ENCODE measurements at regions not wholly inside any gene's neighbourhood (a gene's known extent, or its start where the extent isn't known, plus 50 kb on each side); places are given as distances from the start of the nearest gene placed in this dataset.
"Not testable (repeated sequence)": the region's sequence is repeated elsewhere in the genome, so short reads cannot be mapped to it uniquely, and the experiment has no call there.

DNA sequence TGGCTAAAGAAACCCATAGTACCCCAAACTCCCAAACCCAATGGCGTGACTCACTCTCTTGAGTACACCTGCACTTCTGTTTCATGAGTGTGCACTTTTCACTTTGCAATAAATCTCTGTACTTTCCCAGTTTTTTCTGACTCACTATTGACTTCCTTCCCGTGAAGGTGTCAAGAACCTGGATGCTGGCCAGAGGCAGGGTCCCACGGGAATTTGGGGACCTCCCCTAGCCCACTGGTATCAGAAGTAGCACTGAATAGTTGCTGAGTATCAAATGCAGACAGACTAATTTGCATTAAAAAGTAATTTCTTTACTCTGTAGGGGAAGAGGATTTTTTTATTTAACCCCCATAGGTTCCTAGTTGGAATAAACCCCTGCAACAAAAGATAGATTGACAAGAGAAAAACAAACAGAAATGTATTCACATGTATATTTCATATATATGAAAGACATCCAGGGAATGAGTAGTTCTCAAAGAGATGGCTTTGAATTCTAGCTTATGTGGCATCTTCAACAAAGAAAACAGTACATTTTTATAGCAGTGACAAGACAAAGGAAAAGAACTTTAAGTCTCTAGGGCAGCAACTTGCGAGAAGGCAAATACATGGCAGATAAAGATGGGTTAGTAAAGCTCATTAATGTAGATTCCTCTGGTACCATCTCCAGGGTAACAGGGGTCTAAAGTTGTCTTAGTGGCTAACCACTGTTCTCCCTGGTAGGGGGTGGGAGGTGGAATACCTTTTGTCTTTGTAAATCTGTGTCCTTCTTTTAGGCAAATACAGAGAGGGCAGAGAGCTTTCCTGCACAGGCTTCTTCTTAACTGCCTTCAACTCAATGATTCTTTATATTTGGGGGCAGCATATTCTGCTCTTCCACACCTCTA, 385.5 kb upstream of the PDZRN3 start:
- DNase-seq (ENCODE audit: low spot score in 2 of 2) (no peak), FAIRE-seq (no peak)

DNA sequence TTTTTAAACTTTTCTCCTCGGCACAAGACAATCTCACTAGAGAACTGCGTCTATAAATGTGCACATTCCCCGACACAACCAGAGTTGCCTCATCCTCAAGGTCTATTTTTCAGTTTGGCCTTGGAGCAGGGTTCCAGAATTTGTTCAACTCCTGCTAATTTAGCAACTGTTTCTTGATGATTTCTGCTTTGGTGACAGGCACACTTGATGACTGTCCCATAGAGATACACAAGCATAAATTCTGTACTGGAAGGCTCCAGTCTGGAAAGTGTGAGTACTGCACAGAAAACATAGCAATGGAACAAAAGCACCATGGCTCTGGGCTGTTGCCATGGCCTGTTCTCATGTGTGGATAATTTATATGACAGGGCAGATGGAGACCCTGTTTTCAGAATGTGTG, 379.6 kb upstream of the PDZRN3 start:
- no peak for FAIRE-seq
- DNase-seq (ENCODE audit: low spot score in 2 of 2): no peak

DNA sequence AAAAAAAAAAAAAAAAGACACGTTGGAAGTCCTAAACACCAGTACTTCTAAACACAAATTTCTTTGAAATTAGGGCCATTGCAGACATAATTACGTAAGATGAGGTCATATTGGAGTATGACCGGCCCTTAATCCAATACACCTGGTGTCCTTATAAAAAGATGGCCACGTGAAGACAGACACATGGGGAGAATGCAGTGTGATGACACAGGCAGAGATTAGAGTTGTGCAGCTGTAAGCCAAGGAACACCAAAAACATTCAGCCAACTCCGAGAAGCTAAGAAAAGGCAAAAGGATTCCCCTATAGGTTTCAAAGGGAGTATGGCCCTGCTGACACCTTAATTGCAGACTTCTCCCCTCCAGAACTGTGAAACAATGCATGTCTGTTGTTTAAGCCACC, 379.0 kb upstream of the PDZRN3 start:
- FAIRE-seq: no peak
- DNase-seq (ENCODE audit: low spot score in 2 of 2): no peak

DNA sequence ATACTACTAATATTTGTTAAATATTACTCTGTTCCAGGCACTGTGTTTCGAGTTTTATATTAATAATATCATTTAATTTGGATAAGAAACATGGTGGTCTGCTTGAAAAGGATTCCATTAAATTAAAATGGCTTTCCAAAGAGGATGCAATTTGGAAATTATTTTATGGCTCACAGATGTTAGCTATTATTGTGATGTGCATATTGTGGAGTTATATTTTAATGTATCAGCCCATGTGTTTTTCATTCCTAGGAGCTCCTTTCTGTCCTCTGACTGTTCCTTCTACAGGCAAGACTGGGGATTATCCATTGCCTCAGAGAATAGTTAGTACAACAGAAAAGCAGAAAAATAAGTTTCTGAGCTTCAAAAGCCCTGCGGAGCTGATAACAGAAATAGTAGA, 376.7 kb upstream of the PDZRN3 start:
- no peak for DNase-seq (ENCODE audit: low spot score in 2 of 2)
- FAIRE-seq: no peak

DNA sequence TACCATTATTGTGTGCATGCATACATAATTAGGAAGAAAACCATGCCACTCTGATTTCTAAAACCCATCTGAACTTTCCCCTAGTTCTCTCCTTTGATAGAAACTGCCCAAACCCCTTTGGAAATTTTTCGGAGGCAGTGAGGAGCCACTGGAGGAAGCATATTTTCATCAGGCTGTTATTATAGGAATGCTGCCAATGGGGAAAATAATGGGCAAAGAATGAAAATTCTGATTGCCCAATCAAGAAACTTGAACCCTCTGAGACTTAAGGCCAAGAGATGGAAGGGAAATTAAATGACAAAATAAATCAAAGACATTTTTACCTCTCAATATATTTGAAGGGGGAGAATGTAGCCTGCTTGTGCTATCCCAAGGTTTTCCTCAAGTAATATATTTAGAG, 376.0 kb upstream of the PDZRN3 start:
- no peak for FAIRE-seq

DNA sequence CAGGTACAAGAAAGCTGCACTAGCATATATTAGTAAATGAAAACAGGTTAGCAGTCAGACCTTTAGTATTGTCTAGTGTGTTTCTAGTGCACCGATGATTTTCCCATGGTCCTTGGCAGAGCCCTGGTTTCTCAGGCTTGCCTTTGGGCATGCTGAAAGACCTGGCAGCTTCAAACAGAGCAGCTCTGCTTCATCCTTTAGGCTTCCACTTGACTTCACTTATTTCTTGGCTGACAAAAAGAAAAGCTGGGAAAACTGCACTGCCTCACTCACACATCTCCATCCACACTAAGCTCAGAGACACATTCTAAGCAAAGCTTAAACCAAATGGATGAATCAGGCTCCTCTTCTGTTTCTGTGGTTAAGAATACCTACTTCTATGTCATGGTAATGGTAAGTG, 374.8 kb upstream of the PDZRN3 start:
- FAIRE-seq (no peak), DNase-seq (ENCODE audit: low spot score in 2 of 2) (no peak)

More for the DNA sequence above, 376.0 kb upstream of the PDZRN3 start:
- no peak for DNase-seq (ENCODE audit: low spot score in 2 of 2)

DNA sequence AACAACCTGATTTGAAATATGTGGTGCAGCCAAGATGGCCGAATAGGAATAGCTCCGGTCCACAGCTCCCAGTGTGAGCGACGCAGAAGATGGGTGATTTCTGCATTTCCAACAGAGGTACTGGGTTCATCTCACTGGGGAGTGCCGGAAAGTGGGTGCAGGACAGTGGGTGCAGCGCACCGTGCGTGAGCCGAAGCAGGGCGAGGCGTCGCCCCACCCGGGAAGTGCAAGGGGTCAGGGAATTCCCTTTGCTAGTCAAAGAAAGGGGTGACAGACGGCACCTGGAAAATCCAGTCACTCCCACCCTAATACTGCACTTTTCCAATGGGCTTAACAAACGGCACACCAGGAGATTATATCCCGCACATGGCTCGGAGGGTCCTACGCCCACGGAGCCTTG, 365.9 kb upstream of the PDZRN3 start:
- not testable (repeated sequence) for DNase-seq (ENCODE audit: low spot score in 2 of 2); FAIRE-seq

DNA sequence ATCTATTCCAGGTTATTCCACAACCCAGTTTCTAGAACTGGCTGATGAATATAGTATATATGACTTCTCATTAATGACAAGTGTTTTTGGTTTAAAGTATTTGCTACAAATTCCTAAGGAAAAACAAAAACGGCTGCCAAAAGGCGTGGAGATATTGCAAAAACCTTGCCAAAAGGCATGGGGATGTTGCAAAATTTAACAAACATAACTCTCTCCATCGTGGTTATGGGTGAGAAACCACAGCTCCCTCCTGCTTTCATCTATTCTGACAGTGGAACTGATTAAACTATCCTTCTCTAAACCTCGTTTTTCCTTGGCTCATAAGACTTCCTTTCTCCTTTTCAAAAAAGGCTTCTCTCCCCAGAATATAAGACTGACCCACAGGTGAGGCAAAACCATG, 342.0 kb upstream of the PDZRN3 start:
- no peak for FAIRE-seq

DNA sequence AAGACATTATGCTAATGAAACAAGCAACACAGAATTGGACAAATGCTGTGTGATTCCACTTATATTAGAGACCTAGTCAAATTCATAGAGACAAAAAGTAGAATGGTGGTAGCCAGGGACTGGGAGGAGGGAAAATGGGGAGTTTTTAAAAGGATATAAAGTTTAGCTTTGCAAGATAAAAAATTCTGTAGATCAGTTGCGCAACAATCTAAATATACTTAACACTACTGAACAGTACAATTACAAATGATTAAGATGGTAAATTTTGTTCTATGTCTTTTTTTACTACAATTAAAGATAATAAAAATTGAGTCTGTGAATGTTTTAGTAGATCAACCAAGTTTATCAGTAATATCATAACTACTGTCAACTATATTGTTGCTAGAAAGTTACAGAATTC, 340.1 kb upstream of the PDZRN3 start:
- FAIRE-seq: no peak
- no peak for DNase-seq (ENCODE audit: low spot score in 2 of 2)

More for the DNA sequence above, 342.0 kb upstream of the PDZRN3 start:
- no peak for DNase-seq (ENCODE audit: low spot score in 2 of 2)

DNA sequence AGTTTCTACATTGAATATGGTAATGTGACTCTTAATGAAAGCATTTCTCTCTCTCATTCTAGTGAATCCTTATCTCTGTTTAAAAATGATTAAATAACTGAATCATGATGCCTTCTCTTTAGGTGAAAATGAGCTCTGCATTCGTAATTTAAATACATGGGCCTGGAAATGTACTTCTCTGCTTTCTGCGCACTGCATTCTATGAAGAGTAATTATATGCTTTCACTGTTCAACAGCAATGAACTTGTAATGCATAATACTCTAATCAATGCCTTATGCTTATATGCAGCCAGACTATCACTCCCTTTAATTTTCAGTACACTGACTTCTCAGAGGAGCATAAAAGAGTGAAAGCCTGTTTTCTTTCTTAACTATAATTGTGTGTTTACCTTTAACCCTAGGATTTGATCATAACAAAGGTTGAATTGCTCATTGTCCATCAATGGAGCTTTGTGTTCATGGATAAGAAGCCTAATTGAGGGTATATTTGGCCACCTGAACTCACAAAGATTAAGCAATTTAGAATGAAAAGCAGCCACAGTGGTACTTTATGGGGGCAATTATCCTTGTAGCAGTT, 330.8 kb upstream of the PDZRN3 start:
- FAIRE-seq: no peak
- DNase-seq (ENCODE audit: low spot score in 2 of 2): no peak

DNA sequence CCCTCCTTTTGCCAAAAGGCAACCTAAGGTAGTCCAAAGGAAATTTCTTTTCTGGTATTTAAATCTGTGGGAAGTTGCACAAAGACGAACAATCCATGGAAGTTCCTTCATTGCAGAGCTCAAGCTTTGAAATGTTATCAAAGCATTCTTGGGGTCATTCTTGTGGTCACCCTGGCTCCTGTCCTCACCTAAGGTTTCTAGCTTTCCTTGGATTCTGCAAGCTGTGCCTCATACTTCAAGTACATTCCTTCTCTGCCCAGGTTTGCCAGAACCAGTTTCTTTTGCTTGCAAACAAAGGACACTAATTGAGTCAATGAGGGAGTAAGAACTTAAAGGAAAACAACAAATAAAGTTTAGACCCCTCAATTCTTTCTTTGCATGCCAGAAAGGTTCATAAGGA, 329.8 kb upstream of the PDZRN3 start:
- FAIRE-seq (no peak), DNase-seq (ENCODE audit: low spot score in 2 of 2) (no peak)

DNA sequence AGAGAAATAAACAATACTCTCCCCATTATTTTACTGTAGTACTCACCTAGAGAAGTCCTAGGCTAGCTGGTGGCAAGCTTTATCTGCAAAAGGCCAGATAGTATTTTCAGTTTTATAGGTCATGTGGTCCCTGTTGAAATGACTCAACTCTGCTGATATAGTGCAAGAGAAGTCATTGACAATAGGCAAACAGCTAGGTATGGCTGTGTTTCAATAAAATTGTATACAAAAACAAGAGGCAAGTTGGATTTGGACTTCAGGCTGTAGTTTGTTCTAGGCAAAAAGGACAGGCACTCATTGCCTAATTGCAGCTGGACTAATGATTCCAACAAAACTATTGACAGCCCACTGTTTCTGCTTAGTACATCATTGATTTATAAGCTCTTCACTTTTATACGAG, 328.0 kb upstream of the PDZRN3 start:
- FAIRE-seq (no peak), DNase-seq (ENCODE audit: low spot score in 2 of 2) (no peak)

DNA sequence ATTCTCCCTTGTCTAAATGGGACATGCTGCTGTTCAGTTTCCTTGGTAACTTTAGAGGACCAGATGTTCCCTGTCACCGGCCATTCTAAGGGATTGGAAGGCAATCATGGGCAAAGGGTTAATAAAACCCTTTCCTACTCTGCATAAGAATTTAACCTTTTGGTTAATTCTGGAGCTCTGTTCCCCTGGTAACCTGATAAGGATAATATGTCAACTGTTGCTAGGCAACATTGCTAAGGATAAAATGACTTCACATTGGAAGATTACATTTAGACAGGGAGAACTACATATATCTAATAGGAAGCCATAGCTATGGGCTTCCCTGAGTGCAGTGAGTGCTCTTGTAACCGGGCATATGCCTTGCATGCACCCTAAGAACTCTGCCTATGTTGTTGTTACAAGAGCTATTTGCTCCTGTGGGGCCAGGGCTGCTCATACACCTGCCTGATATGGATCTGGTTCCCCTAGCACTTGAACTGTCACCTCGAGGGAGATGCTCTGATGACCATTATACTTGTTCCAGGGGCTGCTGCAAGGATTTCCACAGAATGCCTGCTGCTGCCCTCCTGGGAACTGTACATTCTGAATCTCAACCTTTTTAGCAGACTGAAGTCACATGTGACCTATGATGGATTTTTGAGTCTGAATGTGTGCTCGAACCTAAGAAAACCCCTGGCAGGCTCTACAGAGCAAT, 326.3 kb upstream of the PDZRN3 start:
- DNase-seq (ENCODE audit: low spot score in 2 of 2): no peak
- FAIRE-seq: no peak

DNA sequence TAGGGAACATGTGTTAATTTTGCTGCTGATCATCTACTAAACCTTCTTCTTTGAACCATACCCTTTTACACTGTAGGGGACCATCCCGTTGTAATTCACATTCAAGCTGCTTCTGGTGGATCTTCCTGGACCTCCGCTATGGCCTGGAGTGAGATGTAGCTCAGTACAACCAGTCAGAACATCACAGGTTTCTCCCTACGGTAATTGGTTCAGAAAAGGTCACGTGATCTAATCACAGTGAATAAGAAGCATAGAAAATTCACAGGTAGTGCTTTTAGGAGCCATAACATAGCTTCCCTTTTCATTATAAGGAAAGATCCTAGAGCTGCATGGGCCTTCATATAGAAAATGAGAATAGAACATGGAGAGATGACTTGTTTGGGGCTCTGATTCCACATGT, 320.8 kb upstream of the PDZRN3 start:
- DNase-seq (ENCODE audit: low spot score in 2 of 2): no peak
- FAIRE-seq: no peak

DNA sequence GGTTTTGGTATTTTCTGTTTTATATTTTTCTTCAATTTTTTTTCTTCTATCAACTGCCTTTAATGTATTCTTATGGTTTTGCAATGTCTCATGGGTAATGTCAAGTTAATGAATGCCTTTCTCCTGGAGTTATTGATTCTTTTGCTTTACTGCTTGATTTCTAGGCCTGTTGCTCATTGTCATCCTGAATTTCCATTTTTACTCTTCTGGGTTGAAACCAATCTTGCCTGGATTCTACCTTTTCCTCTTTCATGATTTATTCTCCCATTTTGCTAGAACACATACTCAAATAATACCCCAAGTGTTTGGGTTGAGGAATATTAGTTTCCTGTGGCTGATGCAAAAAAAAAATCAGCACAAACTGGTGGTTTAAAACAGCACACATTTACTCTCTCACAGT, 315.2 kb upstream of the PDZRN3 start:
- no peak for FAIRE-seq

DNA sequence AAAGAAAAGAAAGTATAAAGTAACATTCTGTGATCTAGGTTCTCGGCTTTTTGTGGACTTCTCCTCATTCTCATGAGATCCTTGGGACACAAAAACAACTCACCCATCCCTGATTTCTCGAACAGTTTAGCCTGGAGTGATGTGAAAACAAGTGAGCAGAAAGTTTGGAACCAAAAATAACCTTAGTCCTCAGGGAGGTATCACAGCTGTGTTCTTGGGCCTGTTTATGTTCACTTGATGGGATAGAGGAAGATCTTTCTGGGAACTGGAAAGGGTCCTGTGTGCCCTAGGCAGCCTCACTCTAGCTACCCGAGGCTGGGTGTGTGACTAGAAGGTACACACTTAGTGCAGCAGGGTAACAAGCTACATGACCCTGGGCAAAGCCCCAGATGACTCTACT, 308.8 kb upstream of the PDZRN3 start:
- FAIRE-seq (no peak), DNase-seq (ENCODE audit: low spot score in 2 of 2) (no peak)

More for the DNA sequence above, 315.2 kb upstream of the PDZRN3 start:
- no peak for DNase-seq (ENCODE audit: low spot score in 2 of 2)

DNA sequence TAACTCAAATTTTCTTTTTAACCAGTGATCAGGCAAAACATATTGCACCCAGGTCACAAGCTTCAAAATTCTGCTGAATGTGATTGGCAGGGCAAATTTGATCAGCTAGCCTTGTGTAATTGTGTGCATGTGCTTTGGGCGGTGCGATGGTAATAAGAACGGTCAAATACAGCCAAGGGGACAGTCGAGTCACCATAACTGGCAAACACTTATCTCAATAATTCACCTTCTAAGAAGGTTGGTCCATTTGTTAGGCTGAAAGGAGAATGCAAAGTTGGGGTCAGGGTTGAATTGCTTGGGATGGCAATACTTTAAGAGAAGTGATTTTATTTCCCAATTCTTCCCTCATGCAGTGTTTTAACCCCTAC, 302.4 kb upstream of the PDZRN3 start:
- FAIRE-seq: no peak

DNA sequence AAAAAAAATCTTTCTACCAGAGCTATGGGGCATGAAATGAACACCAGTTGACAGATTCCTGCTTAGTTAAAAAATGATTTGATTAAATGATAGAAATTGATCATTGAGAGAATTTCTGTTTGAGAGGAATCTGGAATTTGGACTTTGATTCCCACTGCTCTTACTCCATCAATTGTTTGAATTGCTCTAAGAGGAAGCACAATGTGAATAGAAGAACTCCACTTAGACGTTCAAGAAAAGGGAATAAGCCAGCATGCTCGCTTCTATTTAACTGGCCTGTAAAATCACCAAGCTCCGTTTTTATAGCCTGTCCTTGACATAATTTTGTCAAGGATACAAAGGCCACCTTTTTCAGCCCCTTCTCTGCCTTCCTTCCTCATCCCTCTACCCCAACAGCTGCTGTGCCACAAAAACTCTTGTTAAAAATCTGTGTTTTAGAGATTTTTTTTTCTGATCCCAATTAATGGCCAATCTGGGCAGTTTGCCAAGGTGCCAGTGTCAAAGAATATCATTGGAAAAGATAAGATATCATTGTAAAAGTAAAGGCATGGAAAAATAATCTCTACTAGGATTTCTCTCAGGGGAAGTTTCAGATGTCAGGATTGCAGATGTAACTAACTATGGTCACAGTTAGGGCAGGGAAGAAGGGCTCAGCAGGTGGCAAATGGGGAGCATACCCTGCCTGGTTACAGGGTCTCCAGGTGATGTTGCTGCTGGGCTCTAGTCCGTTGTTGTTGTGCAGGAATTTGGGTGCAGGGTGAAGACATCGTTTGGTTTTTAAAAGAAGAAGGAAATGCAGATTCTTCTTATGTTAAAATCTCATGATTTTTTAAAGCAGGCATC, 301.8 kb upstream of the PDZRN3 start:
- FAIRE-seq: no peak

More for the DNA sequence above, 302.4 kb upstream of the PDZRN3 start:
- DNase-seq (ENCODE audit: low spot score in 2 of 2): no peak

DNA sequence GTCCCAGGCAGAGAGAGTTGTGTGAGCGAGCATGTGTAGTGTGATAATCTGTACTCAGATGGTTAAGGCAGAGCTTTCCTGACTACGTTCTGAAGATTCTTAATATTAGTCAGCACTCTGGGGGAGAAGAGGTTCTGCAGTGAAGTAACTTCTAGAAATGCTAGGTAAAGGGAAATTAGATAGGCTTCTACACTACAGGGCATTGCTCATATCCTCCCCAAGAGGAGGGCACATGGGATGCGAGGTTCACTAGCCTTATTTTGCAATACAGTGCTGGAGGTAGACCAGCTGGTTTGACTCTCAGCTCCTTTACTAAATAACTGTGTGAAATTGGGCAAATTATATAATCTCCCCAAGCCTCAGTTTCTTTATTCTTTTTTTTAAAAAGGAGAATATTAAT, 300.3 kb upstream of the PDZRN3 start:
- no peak for FAIRE-seq

More for the DNA sequence above, 301.8 kb upstream of the PDZRN3 start:
- DNase-seq (ENCODE audit: low spot score in 2 of 2): no peak

DNA sequence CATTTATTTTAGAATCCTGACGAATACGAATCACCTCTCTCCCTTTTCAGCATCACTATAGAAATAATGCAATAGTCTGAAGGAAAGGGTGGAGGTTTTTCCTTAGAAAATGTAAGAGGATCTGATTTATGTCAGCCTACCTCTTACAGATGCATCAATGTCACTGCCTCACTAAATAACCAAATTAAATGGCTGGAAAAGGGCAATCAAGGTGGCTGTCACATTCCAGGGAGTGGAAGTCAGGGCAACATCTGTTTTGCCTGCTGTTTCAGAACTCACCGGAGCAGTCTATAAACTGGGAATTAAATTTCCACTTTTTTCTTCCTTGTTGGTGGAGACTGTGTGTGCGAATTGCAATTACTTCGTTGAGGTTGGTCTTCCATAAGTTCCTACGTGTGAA, 299.3 kb upstream of the PDZRN3 start:
- no peak for DNase-seq (ENCODE audit: low spot score in 2 of 2)
- FAIRE-seq: no peak

More for the DNA sequence above, 300.3 kb upstream of the PDZRN3 start:
- no peak for DNase-seq (ENCODE audit: low spot score in 2 of 2)

DNA sequence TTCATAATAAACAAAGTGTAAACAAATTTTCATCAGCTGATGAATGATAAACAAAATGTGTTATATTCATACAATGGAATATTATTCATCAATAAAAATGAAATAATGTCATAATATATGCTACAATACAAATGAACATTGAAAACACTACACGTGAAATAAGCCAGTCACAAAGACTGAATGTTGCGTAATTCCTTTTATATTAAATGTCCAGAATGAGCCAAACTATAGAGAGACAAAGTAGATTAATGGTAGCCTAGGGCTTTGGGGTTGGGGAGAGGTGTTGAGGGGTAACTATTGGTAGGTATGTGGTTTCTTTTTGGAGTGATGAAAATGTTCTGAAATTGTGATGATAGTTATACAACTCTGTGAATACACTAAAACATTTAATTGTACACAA, 292.9 kb upstream of the PDZRN3 start:
- FAIRE-seq: no peak
- no peak for DNase-seq (ENCODE audit: low spot score in 2 of 2)

Data from frontal cortex (tissue), 3 donors.